HG03378 (cell line): ENCODE measurements at regions not wholly inside any gene's neighbourhood (a gene's known extent, or its start where the extent isn't known, plus 50 kb on each side); places are given as distances from the start of the nearest gene placed in this dataset.
"Not testable (repeated sequence)": the region's sequence is repeated elsewhere in the genome, so short reads cannot be mapped to it uniquely, and the experiment has no call there.

ENCODE experiments used
- ATAC-seq: cut with Tn5 transposase; IDR thresholded peaks from one replicate; pipeline ENCODE4 v1.9.1; 2021; ENCODE audit warnings: mild to moderate bottlenecking, moderate library complexity; ENCODE audit not compliant: unreplicated experiment

DNA sequence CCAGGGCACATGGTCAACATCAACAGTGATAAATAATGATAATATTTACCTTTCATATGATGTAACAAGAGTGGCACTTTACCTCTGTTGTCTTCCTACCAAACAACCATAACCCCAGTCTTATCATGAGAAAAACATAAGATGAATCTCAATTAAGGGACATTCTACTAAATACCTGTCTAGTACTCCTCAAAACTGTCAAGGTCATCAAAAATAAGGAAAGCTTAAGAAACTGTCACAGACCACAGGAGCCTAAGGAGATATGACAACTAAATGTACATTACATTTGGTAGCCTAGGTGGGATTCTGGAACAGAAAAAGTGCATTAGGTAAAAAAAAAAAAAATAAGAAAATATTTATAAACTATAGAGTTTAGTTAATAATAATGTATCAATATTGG lies 118.1 kb downstream of the CCDC34 start:
- ATAC-seq: no peak

DNA sequence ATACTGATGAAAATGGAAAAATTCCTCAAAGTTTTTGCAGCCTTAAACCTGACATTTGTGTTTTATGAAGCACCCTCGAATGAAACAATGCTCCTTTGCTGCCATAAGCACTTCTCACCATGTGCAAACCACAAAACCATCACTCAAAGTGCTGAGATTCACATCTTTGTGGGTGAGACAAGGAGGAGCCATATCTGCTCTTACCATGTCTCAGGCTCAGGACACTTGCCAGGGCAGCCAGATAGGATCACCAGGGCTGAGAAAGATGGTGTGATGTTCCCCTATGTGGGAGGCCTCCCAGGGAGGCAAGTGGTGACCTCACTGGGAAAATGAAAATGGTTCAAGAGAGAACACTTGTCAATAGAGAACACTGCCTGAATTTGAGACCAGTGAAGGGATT lies 120.4 kb downstream of the CCDC34 start:
- ATAC-seq: no peak

DNA sequence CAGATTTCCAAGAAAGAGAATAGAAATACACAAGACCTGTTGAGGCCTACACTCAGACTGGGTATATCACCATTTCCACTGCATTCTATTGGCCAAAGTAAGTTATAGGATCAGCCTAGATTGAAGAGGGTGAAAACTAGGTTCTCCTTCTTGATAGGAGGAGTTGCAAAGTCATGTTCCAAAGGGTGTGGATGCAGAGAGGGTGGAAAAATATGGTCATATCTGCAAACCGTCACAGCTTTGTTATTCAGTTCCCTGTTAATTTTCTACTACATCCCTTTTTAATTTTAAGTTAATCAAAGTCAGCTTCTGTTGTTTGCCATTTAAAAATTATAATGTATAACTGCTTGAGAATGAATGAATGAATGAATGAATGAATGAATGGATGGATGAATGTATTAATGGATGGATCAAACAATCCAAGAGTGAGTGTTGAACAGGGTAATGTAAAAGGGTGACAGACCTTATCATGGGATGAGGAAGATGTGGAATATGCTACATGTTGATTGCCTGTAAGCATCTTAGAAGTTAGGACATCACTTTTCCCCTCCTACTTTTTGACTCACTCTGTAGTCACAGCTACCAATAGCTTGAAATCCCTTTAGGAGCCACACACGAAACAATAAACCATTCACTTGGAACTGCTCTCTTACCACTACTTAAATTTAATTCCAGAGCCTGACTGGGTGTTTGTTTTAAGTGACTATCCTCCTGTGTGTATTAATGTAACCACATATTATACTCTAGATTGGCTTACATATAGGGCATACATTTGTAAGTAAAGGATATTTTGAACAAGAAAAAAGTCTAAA lies 121.5 kb downstream of the CCDC34 start:
- ATAC-seq: no peak

DNA sequence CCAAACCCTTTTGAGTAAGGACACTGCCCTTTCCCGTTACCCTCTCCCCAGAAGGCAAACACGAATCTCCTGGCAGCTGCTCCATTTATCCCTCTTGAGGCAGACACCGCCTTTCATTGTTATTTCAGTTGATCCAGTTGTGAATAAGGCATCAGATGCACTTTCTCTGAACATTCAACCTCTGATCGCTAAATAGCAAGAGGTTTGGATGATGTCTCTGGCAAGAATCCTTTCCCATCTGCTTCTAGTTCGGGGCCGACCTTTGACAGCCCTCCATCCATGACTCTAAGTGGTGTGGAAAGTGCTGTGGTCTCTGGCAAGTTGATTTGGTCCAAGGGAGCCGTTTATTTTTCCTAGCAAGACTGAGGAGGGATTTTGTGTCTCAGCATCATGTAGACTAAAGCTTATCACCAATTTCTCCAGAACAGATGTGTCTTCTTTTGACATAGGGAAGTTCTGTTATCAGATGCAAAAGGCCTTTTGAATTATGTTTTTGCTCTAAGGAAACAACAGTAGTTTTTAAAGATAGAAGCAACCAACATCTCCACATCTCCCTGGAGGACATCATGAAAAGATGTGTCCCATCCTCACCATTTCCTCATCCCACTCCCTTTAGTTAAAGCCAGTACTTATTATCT lies 123.6 kb downstream of the CCDC34 start:
- ATAC-seq: no peak

DNA sequence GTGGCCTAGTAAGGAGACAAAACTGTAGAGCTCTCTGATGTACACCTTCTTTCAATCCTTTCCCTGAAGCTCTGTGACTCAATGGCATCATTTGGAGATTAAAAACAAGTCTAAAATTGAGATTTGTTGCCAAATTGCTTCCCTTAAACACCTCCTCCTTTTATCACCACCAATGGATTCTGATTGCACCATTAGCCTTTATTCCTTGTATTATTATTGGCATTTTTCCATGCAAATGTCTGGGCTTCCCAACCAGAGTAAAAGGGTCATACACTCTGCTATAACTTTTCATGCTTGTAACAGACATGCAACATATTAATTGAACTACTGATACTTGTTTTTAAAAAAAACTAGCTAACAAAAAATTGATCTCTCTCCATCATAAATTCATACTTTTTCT lies 124.2 kb downstream of the CCDC34 start:
- ATAC-seq: no peak

DNA sequence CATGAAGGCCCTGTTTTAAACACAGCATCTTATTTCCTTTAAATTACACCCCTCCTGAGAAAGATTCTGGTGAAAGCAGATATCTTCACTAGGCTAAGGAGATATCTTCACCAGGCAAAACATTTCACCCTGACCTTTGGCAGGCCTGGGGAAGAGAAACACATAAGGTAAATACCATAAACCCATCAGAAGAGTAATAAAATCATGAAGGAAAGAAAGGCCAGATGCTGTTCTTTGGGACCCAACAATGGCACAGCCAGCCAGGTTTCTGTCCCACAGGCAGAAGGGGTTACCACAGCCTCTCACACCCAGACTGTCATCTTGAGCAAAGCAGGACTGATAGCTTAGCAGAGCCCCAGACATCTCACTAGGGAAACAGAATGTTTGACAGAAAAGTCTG lies 125.4 kb downstream of the CCDC34 start:
- ATAC-seq: no peak

DNA sequence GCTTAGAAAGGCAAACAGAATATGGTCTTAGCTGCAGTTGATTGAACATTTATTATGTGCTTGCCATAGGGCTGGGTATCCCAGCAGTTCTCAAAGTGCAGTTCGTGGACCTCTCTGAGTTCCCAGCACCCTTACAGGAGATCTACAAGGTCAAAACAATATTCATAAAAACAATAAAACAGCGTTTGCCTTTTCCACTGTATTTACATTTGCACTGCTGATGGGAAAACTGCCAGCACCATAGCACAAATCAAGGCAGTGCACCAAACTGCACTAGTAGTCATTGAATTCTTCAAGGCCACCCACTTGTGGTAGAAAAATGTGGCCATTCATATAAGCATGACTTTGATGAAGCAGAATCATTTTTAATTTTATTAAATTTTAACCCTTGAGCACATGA lies 128.1 kb downstream of the CCDC34 start:
- no peak for ATAC-seq

DNA sequence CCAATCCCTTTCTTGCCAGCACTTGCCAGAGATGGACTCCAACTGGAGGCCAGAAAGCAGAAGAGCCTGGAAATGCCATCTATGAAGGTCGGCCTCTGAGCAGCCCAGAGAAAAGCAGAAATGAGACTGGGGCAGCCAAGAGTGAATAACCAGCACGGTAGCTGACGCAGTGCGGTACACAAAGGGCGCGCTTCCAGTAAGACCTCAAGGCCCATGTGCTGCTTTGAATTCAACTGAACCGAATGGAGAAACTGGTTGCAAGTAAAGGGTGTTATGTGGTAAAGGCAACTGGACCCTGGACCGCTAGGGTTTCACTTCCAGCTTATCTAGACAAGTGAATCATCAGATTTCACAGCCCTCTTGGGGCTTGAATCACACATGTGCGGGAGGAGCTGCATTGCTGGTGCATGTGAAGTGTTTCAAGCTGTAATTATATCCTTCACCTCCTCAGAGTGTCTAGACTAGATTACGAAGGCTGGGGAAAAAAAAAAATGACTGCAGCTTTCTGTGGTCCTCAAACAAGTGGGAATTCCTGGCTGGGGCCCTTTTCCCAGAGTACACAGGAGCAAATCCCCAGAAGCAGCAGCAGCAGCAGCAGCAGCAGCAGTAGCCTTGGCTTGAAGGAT lies 128.9 kb downstream of the CCDC34 start:
- peak; percentile 99 for ATAC-seq

DNA sequence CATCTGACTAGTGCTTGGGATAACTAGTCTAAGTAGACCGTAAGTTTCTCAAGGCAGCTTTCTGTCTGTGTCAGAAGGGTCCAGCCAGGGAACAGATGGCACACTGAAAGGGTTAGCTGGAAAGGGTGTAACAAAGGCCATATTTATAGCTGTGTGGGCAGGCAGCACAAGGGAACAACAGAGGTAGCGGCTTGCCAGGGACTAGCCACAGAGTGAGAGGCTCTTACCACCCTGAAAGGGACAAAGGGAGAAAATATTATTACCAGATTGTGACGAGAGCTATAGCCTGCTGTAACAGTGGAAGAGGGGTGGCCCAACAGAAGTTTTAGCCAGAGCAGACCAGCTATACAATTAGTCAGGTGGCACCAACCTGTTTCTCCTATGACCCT lies 129.4 kb downstream of the CCDC34 start:
- ATAC-seq: peak; percentile 17

DNA sequence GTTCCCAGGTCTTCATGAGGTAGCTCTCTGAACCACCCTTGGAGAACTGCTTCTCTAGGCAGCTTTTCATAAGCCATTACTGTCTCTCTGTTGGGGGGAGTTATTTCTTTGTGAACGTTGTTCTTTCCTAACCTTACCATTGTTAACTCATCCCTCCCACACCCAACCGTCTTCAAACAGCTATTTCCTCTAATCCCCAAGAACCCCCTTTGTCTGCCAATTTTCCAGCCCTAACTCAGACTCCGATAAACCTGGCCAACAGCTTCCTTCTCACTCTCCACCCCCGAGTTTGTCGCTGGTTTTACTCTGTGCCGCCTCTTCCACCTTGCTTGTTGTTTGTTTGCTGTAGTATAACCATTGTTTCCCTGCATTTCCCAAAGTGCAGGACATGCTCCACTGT lies 131.5 kb downstream of the CCDC34 start:
- ATAC-seq: no peak

DNA sequence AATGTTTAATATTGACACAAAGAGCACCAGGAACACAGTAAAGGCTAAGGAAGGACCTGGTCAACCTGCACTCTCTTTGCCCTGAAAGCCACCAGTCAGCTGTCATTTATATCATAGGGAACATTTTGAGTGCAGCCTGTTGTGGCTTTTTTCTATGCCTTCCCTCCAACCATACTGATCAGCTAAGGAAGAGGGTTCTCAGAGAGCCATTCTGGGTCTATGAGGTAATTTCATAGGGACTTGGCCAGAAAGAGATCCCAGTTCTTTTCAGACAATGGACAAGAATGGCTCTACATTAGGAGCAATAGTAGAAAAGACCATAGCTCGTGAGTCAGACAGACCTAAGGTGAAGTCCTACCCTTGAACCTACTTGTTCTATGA lies 132.8 kb downstream of the CCDC34 start:
- ATAC-seq: no peak

DNA sequence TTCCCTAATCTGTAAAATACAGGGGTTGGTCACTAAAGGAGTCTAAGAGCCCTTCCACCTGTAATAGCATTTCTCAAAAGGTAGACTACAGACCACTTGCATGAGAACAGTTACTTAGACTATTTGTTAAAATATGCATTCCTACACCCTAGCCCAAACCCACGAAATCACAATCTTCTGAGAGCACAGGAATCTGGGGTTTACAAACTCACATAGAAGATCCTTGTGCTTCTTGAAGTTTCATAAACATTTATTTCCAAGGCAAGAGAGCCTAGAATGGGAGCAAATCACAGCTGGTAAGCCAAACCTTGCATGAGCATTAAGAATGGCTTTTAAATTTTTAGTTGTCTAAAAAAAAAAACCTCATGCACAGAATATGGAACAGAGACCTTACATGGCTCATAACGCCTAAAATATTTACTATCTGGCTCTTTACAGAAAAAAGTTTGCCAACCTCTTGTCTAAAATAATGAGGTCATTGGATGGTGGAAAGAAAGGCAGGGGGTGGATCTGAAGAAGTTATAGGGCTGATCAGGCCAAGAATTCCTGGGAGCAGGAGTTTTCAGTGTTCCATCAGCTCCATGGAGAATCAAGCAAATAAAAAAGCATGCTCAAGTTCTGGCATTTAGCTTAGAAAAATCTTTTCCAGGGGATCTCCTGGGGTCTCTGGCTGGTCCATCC lies 133.4 kb downstream of the CCDC34 start:
- no peak for ATAC-seq

DNA sequence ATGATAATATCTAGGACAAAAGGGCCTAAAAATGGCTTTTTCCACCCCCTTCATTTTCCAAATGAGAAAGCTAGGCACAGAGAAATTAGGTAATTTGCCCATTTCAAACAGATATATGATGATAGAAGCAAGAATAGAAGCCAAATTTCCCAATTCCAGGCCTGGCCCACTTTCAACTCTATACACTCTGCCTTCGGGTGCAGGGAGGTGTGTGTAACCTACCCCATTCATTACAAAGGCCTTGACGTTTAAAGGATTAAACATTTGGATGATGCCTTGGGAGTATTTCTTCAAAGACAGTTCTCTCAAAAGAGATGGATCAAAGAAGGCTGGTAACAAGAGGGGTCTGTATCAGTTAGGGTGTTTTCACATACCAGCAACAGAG lies 134.1 kb downstream of the CCDC34 start:
- no peak for ATAC-seq

DNA sequence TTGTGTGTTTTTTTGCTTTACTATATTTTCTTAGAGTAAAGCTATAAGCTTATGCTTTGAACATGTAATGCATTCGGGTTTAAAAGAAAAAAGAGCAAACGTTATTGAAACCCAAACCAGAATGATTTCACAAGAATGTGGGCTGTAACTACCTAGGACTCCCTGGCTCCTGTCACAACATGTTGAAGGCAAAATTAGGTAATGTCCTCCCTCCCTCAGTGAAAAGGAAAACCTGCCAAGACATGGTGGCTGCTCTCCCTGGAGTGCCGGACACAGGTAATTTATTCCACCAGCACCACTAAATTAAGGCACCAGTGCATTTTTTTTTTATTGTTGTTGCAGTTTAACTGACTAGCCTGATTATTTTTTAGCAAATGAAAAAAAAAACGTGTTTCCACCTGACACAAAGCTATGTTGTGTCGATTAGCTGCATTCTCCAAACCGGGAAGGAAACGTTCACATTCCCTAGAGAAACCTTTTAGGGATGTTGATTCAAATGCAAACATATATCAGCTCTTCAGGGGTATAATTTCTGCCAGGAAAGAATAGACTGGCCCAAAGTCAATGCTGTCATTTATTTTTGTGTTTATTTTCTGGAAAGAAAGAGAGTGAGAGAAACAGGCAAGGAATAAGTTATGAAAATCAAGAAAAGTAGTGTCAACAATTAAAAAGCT lies 134.6 kb downstream of the CCDC34 start:
- ATAC-seq: no peak

DNA sequence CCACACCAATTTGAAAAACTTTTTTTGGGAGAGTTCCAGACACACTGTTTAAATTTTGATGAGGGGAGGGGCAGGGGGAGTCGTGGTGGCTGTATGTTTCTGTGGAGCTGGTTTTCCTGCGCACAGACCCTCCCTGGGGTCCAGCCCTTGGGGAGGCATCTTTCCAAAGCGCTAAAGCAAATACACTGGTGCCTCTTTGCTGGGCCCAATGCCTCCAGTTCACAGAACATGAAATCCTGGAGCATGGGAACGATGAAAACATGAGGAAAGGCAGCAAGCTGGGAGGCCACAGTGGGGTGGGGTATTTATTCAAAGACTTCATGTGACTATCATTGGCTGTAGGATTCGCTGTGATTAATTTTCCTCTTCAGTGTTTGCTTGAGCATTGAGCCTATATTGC lies 135.3 kb downstream of the CCDC34 start:
- ATAC-seq: no peak

DNA sequence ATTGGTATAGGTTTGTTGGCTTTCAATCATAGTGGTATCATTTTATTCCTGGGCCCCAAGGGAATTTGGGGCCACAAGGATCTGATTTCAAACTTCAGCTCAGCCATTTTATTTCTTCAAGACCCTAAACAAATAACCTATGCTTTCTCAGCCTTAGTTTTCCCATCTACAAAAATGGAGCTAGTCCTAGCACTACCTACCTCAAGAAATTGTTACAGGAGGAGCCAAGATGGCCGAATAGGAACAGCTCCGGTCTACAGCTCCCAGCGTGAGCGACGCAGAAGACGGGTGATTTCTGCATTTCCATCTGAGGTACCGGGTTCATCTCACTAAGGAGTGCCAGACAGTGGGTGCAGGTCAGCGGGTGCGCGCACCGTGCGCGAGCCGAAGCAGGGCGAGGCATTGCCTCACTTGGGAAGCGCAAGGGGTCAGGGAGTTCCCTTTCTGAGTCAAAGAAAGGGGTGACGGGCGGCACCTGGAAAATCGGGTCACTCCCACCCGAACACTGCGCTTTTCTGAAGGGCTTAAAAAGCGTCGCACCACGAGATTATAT lies 143.5 kb downstream of the CCDC34 start:
- not testable (repeated sequence) for ATAC-seq

DNA sequence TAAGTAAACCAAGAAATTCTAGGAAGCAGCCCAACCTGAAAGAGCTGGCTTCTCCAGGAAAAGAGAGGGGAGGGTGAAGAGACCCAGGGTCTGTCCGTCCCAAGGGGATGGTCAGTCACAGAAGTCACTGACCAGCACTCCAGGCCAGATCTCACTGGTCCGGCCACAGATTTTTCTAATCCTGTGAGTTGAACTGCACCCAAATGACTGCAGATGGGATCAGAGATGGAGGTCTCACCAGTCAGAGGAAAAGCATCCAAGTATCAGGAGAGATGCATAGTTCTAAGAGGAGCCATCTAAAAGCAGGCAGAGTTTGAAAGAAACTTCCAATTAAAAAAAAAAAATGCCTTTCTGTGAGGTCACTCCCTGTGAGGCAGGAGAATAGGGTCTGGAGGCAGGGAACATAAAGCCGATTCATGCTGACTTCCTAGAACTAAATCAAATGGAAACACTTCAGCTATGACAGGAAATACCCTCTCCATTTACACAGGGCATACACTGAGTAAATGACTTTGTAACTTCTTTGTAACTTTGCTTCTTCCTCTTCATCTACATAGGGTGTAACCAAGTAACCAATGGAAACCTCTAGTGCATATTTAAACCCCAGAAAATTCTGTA lies 144.5 kb downstream of the CCDC34 start:
- no peak for ATAC-seq

DNA sequence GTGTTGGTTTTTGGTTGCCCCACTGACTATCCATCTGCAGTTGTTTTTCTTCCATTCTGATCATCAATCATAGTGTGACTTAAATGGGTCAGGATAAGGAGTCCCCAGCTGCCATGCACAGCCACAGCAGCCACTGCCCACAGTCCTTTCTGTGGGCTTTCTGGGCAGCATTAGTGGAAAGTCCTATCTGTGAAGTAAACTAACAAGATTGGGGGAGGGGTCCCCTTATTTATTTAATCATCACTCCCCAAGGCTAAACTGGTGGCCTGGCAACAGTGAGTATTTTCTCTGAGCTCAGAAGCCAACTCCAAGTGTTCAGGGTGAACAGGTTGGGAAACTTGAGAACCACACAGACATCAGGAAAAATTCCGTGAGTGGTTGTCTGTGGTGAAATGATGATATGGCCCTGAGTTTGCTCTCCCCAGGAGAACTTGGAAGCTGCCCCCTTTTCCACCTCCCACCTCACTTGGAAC lies 145.0 kb downstream of the CCDC34 start:
- no peak for ATAC-seq

DNA sequence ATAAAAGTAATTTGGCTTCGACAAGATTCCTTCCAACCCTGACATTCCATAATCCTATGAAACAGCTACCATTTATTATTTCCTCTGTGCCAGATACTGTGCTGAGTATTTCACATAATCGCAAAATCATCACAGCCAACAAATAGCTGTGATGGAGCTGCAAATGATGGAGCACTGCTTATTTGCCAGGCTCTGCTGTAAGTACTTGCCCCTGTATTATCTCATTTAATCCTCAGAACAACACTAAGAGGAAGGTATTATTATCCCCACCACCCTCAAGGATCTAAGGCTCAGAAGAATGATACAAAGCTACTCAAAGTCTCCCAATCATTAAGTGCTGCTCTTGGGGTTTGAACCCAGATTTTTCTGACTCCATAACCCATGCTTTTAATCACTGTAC lies 145.5 kb downstream of the CCDC34 start:
- no peak for ATAC-seq
